PFSK-1 (cell line): ENCODE measurements at regions not wholly inside any gene's neighbourhood (a gene's known extent, or its start where the extent isn't known, plus 50 kb on each side); places are given as distances from the start of the nearest gene placed in this dataset.

Experiments used
- POLR2AphosphoS5 ChIP-seq: IDR thresholded peaks from 2 replicates; pipeline ENCODE4 v1.6.1; 2012; ENCODE audit warnings: low read depth, mild to moderate bottlenecking, control low read depth, low read length, moderate library complexity
- SIN3A ChIP-seq: IDR thresholded peaks from 2 replicates; pipeline ENCODE4 v1.6.1; 2012; ENCODE audit warnings: mild to moderate bottlenecking, low read length, moderate library complexity, borderline replicate concordance; ENCODE audit not compliant: insufficient read depth
- TAF1 ChIP-seq: IDR thresholded peaks from 2 replicates; pipeline ENCODE4 v1.6.1; 2012; ENCODE audit warnings: low read length, control low read depth, borderline replicate concordance; ENCODE audit not compliant: insufficient read depth
- TF ChIP-seq, protein P1 (sequence below), 2 experiments: IDR thresholded peaks; 2 replicates each; pipeline versions ENCODE4 v1.6.1 to v1.8.0; 2011 to 2012; ENCODE audit warnings: low read depth in 2 of 2, low read length in 2 of 2, control low read depth in 1 of 2, inconsistent platforms in 1 of 2, mild to moderate bottlenecking in 1 of 2, moderate library complexity in 1 of 2; ENCODE audit not compliant: insufficient read depth in 1 of 2

DNA sequence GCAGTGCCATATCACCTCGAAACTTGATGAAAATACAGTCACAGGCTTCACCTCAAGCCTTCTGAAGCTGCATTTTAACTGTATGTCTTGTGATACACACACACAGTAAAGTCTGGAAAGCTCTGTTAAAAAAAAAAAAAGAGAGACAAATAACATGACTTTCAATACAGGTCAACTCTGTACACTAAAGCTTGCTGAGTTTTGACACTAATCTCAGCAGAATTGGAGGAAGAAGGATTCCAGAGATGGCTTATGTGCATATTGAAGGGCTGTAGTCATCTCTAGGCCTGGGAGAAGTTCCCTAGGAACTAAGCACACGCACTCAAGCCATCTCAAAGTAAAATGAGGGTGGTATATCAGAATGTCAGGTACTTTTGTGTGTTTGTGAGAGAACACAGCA, 875.1 kb downstream of the EPHA4 start:
- TF ChIP-seq, protein P1, sequence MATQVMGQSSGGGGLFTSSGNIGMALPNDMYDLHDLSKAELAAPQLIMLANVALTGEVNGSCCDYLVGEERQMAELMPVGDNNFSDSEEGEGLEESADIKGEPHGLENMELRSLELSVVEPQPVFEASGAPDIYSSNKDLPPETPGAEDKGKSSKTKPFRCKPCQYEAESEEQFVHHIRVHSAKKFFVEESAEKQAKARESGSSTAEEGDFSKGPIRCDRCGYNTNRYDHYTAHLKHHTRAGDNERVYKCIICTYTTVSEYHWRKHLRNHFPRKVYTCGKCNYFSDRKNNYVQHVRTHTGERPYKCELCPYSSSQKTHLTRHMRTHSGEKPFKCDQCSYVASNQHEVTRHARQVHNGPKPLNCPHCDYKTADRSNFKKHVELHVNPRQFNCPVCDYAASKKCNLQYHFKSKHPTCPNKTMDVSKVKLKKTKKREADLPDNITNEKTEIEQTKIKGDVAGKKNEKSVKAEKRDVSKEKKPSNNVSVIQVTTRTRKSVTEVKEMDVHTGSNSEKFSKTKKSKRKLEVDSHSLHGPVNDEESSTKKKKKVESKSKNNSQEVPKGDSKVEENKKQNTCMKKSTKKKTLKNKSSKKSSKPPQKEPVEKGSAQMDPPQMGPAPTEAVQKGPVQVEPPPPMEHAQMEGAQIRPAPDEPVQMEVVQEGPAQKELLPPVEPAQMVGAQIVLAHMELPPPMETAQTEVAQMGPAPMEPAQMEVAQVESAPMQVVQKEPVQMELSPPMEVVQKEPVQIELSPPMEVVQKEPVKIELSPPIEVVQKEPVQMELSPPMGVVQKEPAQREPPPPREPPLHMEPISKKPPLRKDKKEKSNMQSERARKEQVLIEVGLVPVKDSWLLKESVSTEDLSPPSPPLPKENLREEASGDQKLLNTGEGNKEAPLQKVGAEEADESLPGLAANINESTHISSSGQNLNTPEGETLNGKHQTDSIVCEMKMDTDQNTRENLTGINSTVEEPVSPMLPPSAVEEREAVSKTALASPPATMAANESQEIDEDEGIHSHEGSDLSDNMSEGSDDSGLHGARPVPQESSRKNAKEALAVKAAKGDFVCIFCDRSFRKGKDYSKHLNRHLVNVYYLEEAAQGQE (IDR thresholded peaks at IDR 0.05; ENCODE audit: insufficient read depth in 1 of 2, low read depth in 2 of 2, low read length in 2 of 2): no peak
- TF ChIP-seq TAF1 (no peak), SIN3A (no peak), POLR2AphosphoS5 (no peak)
